OCI-LY3 (cell line): ENCODE measurements at regions not wholly inside any gene's neighbourhood (a gene's known extent, or its start where the extent isn't known, plus 50 kb on each side); places are given as distances from the start of the nearest gene placed in this dataset.

Source experiments
- EZH2phosphoT487 ChIP-seq: fragments of 200-600 bp; shearing (Covaris generic); IDR thresholded peaks from 2 replicates; pipeline ENCODE4 v1.6.1; 2018; ENCODE audit warnings: antibody characterized with exemption, mixed run types, low read depth
- TF ChIP-seq, protein P1 (sequence below): fragments of 200-600, 300-600 bp; sonication (generic); IDR thresholded peaks from 2 replicates; pipeline ENCODE4 v1.5.1; 2014; ENCODE audit warnings: antibody characterized with exemption, low read length, low read depth

DNA sequence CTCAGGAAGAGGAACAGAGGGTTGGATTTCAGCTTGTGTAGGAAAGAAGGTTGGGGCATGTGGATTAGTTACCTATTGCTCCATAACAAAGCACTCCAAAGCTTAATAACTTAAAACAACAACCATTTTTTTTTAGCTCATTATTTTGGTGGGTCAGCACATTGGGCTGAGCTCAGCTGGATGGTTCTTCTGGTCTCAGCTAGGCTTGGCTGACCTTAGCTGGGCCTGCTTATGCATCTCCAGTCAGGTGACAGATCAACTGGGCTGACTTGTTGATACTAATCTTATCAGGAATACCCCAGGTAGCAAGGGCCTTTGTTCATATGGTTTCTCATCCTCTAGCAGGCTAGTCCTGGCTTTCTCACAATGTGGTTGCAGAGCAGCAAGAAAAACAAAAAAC lies 106.4 kb downstream of the C11orf91 start:
- TF ChIP-seq, protein P1, sequence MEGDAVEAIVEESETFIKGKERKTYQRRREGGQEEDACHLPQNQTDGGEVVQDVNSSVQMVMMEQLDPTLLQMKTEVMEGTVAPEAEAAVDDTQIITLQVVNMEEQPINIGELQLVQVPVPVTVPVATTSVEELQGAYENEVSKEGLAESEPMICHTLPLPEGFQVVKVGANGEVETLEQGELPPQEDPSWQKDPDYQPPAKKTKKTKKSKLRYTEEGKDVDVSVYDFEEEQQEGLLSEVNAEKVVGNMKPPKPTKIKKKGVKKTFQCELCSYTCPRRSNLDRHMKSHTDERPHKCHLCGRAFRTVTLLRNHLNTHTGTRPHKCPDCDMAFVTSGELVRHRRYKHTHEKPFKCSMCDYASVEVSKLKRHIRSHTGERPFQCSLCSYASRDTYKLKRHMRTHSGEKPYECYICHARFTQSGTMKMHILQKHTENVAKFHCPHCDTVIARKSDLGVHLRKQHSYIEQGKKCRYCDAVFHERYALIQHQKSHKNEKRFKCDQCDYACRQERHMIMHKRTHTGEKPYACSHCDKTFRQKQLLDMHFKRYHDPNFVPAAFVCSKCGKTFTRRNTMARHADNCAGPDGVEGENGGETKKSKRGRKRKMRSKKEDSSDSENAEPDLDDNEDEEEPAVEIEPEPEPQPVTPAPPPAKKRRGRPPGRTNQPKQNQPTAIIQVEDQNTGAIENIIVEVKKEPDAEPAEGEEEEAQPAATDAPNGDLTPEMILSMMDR = no peak
- TF ChIP-seq EZH2phosphoT487 = no peak
